HG03342 (cell line): ENCODE measurements at regions not wholly inside any gene's neighbourhood (a gene's known extent, or its start where the extent isn't known, plus 50 kb on each side); places are given as distances from the start of the nearest gene placed in this dataset.

Source experiments
- ATAC-seq: cut with Tn5 transposase; IDR thresholded peaks from one replicate; pipeline ENCODE4 v1.9.1; 2021; ENCODE audit warnings: mild to moderate bottlenecking, moderate library complexity; ENCODE audit not compliant: unreplicated experiment

DNA sequence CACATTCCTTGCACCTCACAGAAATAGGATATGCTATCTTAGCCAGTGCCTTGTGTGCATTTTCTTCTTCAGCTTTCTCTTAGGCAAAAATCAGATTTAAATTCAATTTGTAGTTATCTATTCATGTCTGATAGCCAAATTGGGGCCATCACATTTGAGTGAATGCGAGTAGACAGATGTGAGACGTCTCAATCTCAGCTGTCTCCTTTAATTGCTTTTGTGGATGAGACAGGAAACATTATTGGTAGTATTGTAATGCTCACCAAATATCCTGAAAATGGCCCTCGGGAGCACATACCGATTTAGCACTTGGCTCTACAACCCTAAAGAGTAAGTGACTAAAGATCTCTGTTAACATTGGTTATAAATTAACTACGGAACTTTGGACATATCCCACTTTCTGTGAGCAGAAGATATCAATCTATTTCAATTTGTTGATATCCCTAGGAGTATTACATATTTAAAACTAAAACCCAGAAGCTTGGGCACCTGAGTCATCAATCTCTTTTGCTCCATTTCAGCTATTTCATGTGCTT, 1012.5 kb upstream of the TMEM132C start:
- ATAC-seq: no peak

DNA sequence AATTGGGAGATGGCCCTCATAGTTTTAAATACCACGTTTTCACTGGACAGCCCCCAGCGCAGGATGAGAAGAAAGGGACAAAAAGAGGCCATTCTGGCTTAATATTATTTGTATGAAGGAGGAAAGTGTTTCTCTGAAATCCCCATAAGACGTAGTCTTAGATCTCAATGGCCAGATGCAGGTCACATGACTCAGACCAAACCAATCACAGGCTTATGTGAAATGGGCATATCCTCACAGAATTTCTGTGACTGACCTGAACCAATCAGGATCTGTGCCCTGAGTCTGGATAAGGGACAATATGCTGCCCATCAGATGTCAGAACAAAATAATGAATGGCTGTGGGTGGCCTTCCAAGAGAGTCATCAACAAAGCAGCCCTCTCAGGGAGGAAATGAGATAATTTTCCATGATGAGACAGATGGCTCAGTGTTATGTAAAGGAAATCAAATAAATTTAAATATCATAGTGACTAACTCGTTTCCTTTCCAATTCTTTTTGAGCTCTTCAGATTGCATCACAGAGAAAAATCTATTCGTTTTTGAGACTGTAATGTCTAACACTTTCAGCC, 1009.5 kb upstream of the TMEM132C start:
- no peak for ATAC-seq

DNA sequence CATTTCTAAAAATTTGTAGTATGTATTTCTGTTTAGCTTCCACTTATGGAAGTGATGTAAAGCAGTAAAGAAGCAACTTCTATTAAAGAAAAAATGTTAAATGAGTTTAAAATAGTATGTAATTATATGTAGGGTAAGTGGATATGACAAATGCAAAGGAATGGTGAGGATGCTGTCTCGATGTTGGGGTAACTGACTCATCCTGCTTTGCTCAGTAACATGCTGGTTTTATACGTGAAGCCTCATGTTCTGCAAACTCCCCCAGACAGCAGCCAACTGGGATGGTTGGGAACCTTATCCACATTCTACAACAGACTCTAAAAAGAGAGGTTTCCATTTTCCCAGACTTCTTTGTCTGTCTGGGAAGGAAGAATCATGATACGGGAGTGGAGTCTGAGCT, 1006.4 kb upstream of the TMEM132C start:
- no peak for ATAC-seq

DNA sequence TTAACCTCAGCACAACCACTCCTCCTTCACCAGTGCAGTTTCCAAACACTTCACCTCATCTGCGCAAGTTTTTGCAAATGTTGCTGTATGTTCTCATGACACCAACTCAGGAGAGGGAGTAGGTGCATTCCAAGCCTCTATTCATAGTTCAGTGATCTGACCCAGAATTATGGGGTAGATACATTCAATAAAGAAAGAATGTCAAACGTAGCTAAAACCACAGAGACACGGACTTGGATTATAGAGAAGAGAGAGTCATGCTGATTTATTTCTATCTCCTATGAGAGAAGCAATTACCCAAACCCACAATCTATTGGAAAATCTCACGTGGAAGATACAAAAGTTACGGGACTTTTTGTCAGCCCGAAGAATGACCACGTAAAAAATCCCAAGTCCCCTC, 1006.0 kb upstream of the TMEM132C start:
- no peak for ATAC-seq

DNA sequence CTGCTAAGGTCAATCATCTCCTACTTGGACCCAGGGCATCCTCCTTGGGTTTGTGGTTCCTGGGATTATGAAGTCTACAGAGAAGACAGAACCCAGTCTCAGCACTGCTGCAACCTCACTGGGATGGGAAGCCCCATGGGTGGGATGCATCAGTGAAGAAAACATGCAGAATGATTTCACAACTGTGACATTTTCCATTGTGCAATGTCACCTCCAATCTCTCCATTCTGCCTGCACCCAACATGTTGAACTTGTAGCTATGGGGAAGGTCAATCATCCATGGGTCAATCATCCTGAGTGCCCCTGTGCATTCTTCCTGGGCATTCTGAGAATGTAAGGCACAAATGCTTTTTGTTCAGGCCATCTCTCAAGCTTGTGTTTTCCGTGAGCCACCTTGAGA, 1004.4 kb upstream of the TMEM132C start:
- ATAC-seq: no peak

DNA sequence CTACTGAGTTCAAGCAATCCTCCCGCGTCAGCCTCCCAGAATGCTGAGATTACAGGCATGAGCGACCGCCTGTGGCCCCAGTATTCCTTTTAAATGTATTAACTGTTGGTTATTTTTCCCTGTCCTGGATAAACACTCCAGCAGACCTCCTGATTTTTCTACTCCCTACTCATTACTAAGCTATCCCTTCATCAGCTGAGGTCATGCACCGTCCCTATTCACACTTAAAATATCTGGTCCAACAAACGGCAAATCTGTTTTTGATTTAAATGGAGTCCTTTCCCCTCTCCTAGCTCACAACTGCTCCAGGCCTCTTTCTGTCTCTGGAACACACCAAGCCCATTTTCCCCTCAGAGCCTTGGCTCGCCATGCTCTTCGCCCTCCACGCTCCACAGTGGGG, 1003.3 kb upstream of the TMEM132C start:
- no peak for ATAC-seq

DNA sequence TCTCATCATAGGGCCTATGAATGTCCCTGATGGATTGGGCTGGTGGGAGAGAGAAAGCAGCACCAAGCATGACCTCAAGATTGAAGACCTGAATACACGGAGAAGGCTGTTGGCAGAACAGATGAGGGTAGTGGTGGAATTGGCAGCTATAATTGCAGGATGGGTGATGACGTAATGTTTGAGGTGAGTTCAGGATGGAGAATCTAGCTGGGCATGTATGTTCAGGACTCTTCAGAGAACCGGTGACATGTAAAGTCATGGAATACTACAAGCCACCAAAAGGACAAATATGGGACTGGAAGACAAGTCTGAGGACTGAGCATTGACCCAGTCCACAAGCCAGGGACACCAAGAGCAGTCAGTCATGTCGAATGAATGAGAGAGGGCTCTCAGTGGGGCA, 999.8 kb upstream of the TMEM132C start:
- no peak for ATAC-seq

DNA sequence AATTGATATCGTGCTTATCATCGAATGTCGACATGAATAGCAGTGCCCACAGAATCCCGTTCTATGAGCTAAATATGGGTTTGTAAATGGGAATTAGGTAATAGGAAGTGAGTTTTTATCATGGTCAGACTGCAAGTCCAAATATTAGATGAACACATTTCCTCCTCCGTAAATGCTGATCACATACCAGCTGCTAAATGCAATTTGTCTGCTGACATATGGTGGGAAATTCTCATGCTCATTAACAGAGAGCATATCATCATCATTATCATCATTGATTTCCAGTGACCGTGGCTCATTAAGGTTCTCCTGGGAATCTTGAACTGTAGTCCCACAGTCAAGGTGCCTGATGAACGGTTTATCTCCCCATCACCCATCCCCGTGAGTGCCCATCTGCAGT, 998.8 kb upstream of the TMEM132C start:
- no peak for ATAC-seq

DNA sequence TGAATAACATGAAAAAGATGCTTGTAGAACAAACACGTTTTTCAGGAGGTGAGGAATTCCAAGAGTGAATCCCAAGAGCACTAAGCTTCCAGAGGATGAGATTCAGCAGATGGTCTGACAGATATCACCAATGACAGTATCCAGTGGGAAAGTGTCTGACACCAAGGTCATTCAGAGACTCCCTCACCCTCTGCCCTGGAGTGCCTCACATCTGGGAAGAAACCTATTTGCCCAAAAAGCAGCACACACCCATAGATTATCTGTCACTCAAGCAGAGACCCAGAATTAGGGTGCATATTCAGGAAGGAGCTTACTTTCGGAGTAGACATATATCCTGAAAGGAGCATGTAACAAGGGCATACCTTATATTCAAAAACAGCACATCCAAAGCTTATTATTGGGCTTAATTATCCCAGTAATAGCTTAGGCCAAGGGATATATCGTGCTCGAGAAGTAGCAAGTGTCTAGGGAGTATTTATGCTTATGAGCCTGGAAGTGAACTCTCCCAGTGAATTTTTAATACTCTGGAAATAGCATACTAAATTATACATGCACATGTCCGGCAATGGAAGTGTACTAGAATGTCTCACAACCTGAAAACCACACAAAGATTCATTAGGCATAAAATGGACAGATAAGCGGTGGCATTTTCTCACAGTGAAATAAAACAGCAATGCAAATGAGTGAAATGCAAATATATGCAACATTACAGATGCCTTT, 998.1 kb upstream of the TMEM132C start:
- ATAC-seq: no peak

DNA sequence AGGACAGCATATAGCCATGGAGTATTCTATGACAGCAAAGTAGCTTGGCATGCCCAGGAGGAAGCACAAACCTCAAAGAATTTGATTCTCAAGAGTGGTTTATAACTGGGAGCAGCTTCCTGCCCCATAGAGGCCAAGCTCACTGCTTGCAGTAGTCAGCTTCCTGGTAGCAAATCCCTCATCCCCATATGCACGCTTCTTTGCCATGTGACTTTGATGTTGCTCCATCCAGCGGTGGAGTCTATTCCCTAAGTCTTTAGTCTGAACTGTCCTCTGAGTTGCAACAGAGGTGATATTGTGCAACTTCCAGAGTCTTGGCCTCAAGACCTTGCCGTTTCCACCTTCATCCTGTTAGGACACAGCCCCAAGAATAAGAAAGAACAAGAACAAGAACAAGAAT, 996.8 kb upstream of the TMEM132C start:
- no peak for ATAC-seq

DNA sequence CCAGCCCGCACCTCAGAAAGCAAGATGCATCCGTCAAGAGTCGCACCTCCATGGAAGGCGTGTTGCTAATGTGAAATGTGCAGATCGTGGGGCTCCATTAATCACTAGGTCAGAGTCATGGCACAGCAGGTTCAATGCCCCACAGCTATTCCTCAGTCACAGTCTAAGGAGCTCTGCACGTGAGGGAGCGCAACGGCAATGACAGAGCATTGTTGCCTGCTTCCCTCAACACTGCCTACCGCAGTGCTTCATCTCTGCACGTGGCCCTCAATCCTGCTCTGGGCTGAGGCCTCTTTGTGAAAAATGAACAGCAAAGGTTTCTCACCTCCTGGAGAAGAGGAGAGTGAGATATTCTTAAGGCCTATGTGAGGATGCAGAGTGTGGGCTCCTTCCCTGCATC, 995.2 kb upstream of the TMEM132C start:
- no peak for ATAC-seq

DNA sequence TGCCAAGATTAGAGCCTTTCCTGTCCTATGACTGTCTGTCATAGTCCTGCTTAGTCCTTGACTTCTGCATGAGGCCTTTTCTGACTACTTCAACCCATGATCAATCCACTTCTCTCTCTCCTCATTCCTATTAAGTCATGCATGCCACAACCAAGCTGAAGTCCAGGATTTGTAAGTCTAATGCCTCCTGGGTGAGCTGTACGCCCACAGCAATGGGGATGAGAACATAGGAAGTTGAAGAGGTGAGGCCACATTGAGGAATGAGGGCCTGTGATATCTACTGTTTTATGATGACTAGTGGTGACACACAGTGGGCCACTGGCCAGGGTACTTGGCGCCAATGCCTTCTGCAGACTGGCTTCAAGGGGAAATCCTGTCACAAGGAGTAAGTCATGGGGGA, 994.1 kb upstream of the TMEM132C start:
- no peak for ATAC-seq

DNA sequence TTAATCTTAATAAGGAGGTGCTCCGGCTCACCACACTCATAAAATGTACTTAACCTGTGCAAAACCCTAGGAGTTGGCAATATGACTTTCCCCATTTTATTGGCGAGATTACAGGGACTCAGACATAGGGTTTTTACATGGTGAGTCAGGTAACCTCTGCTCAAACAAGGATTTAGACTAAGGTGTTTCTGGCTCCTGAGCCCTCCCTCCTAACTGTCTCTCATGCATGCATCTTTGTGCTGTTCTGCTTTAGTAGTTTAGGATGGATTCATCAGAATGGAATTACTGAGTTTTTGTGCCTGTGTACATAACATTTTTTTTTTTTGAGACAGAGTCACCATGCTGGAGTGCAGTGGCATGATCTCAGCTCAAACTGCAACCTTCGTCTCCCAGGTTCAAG, 993.3 kb upstream of the TMEM132C start:
- ATAC-seq: no peak

DNA sequence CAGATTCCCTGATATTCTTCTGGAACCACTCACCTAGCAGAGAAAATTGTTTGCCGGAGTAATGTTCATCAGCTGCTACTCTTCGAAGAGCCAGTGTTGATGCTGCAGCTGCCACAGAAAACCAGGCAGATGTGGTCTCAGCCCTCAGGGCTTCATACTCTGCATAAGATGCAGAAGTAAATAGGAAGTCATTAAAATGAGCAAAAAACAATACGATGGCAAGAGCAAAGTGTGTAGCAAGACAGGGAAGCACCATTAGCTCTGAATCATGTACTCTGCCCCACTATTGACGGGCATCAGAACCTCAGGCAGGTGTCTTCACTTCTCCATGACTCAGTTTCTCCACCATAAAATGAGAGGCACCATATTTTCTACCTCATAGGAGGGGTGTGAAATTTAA, 991.6 kb upstream of the TMEM132C start:
- no peak for ATAC-seq

DNA sequence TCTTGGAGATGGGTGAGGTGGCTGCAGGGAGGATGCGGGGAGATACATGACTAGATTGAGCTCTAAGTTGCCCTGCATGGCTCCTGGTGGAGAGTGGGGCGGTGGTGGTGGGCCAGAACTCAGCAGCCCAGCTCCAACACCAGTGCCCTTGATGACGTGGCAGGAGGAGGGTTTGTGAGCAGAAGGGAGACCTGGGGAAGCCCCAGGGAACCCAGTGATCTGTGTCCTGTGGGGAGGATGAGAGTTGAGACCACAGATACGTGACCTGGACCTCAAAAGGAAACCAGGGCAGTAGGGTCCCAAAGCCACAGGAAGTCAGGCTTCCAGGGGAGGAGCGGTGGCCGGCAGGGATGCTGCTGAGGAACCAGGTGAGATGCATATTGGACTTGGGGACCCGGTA, 989.1 kb upstream of the TMEM132C start:
- ATAC-seq: peak; percentile 61

DNA sequence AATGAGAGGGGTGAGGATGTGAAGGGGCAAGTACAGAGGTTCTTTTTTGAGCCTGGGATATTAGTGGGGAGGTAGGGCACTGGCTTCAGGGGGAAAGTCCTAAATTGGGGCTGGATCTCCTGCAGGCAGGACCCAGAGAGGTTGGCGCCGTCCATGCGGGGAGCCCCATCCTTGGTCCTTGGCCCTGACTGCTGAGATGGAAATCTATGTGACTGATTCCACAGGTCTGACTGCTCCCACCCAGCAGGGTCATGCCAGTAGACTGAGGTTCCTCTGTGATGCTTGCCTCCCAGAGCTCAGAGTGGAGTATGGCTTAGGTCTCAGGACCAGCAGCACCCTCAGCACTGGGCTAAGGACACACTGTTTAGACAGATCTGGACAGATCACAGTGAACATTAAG, 988.6 kb upstream of the TMEM132C start:
- ATAC-seq: no peak

DNA sequence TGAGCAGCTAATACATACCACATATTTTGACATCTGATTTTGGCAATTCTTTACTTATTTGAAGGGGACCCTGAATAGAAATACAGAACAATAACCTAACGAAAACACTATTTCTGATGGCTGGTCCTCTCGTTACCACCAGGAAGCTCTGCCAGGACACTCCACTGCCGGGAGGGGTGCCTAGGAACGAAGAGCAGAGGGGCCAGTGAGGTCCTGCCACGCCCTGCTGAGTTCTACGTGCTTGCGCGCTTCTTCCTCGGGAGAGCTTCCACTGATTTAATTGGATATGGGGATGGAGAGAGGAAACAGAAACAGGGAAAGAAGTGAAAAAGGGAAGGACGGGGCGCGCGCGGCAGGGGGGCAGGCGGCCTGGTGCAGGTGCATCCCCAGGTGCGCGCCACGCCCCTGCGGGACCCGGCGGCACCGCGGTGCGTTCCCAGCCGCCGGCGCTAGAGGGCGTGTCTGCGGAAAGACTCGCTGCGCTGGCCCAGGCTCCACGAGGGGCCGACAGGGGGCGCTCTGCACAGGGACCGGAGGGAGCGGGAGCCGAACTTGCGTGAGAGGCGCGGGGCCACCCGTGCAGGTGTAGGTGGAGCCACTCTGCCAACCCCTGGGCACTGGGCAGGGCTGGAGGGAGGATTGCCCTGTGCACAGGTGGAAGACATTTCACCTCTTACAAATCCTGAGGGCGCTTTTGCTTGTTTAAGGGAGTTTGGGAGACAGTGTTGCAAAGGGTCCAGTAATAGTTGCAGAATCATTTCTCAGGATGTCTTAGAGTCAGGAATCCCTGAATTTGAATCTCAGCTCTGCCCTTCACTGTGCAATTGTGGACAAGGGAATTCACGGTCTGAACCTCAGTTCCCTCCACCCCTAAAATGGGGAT, 986.3 kb upstream of the TMEM132C start:
- ATAC-seq: peak; percentile 72

DNA sequence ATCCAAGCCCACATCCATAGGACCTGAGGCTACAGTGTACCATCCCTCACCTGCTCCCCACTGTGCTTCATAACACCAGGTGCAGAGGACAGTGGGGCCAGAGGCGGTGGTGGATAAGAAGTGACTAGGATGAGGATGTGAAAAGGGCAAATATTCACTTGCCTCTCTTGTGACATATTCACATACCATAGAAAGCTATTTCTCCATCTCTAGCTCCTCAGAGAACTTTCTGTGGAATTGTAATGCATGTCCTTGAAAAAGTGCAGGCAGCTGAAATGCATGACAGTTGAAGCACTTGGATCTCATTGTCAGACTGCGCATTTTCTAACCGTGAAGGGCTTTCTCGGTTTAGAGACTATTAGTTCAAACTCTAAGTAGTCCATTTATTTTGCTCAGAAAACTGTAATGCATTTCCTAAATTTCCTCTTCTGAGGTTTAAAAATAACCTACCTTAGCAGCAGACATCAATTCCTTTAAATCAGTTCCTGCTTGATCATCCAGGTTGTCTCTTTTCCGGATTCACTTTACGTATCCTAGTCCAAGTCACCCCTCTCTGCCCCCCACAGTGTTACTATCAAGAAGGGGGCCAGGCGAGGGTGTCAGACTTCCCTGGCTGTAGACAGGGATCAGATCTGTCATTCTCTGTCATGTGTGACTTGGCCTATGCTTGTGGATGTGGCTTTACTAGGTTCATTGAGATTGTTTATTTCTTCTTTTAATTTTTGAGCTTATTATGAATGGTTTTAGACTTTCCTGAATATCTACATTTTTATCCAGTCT, 984.0 kb upstream of the TMEM132C start:
- ATAC-seq: no peak

DNA sequence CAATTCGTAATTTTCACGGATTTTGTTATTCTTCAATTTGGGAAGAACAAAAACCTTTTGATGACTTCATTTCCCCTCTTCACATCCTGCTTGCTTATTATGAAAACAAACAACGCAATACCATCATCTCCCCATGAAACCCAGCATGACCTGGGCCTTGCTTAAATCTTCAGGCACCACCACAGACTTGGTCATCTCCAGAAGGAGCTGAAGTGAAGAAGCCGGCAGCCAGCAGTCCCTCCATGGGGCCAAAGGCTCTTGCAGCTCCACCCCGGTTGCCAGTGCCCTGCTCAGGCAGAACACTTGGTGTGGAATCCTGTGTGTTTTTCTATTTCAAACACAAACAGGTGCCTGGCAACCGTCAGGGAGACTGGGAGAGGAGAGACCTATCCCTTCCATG, 982.9 kb upstream of the TMEM132C start:
- ATAC-seq: no peak

DNA sequence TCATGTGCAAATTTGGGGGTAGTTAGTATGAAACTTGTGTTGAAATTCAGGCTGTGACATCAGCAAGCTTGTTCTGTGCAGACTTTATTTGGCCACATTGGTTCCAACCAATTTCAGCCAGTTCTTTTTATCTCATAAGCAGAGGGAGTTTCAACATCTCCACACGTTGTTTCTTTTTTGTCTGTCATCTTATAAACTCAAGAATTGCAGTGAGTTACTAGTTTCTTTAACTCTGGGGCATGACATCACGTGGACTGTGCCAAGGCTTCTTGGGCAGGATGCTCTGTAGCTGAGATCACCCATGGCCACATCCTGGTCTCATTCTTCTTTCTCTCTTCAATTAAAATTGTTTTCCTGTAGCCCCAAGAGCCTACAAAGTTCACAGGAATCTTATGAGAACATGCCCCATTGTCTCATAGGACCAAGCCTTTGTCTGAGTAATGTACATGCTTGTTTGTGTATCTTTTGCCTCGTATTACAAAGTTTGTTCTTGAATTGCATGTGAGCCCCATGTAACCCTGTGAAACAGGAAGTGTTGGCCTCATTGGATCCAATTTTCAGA, 982.0 kb upstream of the TMEM132C start:
- ATAC-seq: no peak

DNA sequence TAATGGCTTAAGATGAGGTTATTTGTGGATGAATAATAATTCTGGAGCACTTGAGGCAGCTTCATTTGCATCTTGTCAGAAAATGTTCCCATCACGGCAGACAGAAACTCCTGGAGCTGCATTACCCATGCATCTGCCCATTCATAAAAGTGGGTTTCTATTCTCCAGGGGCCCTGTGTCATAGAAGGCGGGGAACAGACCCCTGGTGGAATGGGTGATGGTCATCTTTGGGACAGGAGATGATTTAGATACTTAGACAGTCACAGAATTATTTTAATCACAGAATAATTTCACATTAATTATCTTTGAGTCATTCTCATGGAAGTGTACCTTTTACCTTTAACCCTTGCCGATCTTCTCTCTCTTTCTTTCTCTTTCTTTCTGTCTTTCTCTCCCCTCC, 980.7 kb upstream of the TMEM132C start:
- no peak for ATAC-seq
